PFSK-1 (cell line): ENCODE measurements at regions not wholly inside any gene's neighbourhood (a gene's known extent, or its start where the extent isn't known, plus 50 kb on each side); places are given as distances from the start of the nearest gene placed in this dataset.

Experiments used
- FOXP2 ChIP-seq: optimal IDR thresholded peaks from 2 replicates; pipeline ENCODE3; 2011; ENCODE audit warnings: borderline replicate concordance, control low read depth, inconsistent platforms; ENCODE audit not compliant: insufficient read depth; ENCODE audit errors: extremely low read length, extremely low read depth
- POLR2AphosphoS5 ChIP-seq: IDR thresholded peaks from 2 replicates; pipeline ENCODE4 v1.6.1; 2012; ENCODE audit warnings: low read depth, mild to moderate bottlenecking, control low read depth, low read length, moderate library complexity
- REST ChIP-seq, 2 experiments: IDR thresholded peaks; 2 replicates each; pipeline versions ENCODE4 v1.6.1 to v1.8.0; 2011 to 2012; ENCODE audit warnings: low read depth in 2 of 2, low read length in 2 of 2, control low read depth in 1 of 2, inconsistent platforms in 1 of 2, mild to moderate bottlenecking in 1 of 2, moderate library complexity in 1 of 2; ENCODE audit not compliant: insufficient read depth in 1 of 2
- SIN3A ChIP-seq: IDR thresholded peaks from 2 replicates; pipeline ENCODE4 v1.6.1; 2012; ENCODE audit warnings: mild to moderate bottlenecking, low read length, moderate library complexity, borderline replicate concordance; ENCODE audit not compliant: insufficient read depth
- TAF1 ChIP-seq: IDR thresholded peaks from 2 replicates; pipeline ENCODE4 v1.6.1; 2012; ENCODE audit warnings: low read length, control low read depth, borderline replicate concordance; ENCODE audit not compliant: insufficient read depth

DNA sequence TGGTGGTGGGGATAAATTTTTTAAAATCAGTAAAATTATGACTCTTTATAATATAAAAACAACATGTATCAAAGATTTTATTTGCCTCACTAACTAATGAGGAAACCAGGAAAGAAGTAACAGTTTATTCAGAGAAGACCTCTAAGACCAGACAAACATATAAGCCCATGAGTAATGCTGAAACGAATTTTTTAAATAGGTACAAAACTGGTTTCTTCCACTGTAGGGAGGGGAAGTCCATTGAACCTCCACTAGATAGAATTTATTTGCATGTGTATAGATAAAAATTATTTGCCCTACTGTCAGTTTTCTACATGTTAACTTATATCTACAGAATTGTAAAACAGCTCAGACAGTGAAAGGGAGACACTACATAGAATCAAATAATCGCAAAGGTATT is 86.8 kb downstream of the ZC3H11B start:
- TF ChIP-seq POLR2AphosphoS5 (no peak), TAF1 (no peak), REST (IDR thresholded peaks at IDR 0.05; ENCODE audit: insufficient read depth in 1 of 2, low read depth in 2 of 2, low read length in 2 of 2) (no peak), FOXP2 (no peak), SIN3A (no peak)

DNA sequence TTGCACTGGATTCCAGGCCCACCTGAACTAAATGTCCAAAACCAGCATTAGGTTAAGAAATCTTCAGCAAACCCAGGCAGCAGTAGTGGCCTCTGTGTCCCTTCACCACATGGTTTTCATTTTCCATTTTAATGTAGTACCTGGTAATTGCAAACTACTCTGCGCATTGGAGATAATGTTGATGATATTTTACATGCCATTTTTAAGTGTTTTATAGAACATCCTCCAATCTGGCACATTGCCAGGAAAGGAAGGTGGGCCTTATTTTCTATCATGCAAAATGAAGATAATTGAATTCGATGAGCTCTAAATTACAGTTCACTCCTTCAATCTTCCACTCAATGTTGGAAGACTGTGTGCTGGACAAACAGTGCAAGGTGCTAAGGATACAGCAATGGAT is 89.5 kb downstream of the ZC3H11B start:
- TF ChIP-seq SIN3A (no peak), FOXP2 (no peak), REST (IDR thresholded peaks at IDR 0.05; ENCODE audit: insufficient read depth in 1 of 2, low read depth in 2 of 2, low read length in 2 of 2) (no peak), TAF1 (no peak), POLR2AphosphoS5 (no peak)

- TF ChIP-seq FOXP2 (no peak), TAF1 (no peak), POLR2AphosphoS5 (no peak), SIN3A (no peak), REST (IDR thresholded peaks at IDR 0.05; ENCODE audit: insufficient read depth in 1 of 2, low read depth in 2 of 2, low read length in 2 of 2) (no peak)
Observed at GRCh38 chr1:219521325-219521724, 91.6 kb downstream of the ZC3H11B start.

GRCh38 chr1:219520241-219520640 is 92.7 kb downstream of the ZC3H11B start:
- TF ChIP-seq FOXP2, result no peak
- no peak for TF ChIP-seq POLR2AphosphoS5
- no peak for TF ChIP-seq TAF1
- TF ChIP-seq REST (IDR thresholded peaks at IDR 0.05; ENCODE audit: insufficient read depth in 1 of 2, low read depth in 2 of 2, low read length in 2 of 2), result no peak
- TF ChIP-seq SIN3A, result no peak

- TF ChIP-seq REST (IDR thresholded peaks at IDR 0.05; ENCODE audit: insufficient read depth in 1 of 2, low read depth in 2 of 2, low read length in 2 of 2), result no peak
- TF ChIP-seq TAF1, result no peak
- no peak for TF ChIP-seq POLR2AphosphoS5
- no peak for TF ChIP-seq SIN3A
- TF ChIP-seq FOXP2, result no peak
Observed at GRCh38 chr1:219518907-219519248, 94.0 kb downstream of the ZC3H11B start.
